GM18517 (cell line): ENCODE measurements at regions not wholly inside any gene's neighbourhood (a gene's known extent, or its start where the extent isn't known, plus 50 kb on each side); places are given as distances from the start of the nearest gene placed in this dataset.

Source experiments
- ATAC-seq: cut with Tn5 transposase; IDR thresholded peaks from one replicate; pipeline ENCODE4 v1.9.1; 2021; ENCODE audit warnings: mild to moderate bottlenecking, moderate library complexity; ENCODE audit not compliant: unreplicated experiment

DNA sequence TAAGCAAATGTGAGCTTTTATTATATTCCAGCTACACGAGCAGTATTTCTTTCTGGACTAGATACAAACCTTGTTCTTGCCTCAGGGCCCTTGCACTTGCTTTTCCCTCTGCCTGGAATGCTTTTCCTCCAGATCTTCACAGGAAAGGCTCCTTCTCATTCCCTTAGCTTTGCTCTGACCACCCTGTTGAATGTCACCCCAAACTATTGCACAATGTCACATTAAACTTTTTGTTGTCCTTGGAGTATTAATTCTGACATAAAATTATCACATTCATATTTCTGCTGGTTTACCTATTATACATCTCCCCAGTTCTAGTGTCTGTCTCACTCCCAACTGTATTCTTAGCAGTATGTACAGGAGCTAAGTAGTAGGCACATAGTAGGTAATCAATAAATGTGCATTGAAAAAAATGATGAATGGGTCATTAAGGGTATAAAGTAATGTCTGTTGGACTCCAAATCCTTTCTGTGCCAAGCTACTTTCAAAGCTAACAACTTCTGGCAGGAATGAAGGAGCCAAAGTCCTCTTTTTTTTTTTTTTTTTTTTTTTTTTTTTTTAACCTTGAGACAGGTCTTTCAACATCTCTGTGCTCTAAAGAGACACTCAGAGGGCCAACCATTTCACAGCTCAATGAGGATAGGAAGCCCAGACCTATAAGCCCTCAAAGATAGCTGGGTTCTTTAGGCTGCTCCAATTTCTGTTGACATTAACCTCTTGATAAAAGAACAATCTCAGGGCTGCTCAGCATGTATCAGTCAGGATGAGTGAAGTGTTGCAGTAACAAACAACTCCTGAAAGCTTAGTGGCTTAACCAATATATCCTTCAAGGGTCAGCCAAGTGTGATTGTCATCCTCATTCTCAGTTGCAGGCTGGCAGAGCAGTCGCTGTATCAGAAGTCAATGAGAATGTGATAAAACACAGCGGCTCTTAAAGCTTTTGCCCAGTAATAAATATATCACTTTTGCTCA is 424.4 kb upstream of the TBX3 start:
- no peak for ATAC-seq

- ATAC-seq: no peak
Observed at GRCh38 chr12:115103884-115104883, 420.2 kb upstream of the TBX3 start.

GRCh38 chr12:115102450-115102849 is 418.5 kb upstream of the TBX3 start:
- no peak for ATAC-seq

- ATAC-seq: no peak
Observed at GRCh38 chr12:115101520-115101919, 417.5 kb upstream of the TBX3 start.

DNA sequence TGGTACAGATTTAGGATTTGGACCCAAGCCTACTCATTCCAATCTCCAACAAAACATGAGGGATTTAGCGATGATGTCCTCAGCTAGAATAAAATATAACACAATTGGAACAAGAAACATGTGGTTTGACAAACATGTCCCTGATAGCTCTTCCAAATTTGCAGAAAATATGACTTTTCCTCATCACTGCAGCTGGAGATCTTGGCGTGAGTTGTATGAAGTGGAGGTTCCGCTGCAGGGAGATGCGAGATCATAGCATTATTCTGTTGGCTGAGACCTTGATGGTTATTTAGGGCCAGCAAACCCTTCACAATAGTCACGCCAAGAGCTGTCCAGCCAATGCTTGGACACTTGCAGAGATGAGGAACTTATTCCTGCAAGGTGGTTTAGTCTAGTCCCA is 413.4 kb upstream of the TBX3 start:
- no peak for ATAC-seq

- no peak for ATAC-seq
Observed at GRCh38 chr12:115096588-115097397, 412.8 kb upstream of the TBX3 start.

GRCh38 chr12:115095073-115095748 is 411.2 kb upstream of the TBX3 start:
- no peak for ATAC-seq

DNA sequence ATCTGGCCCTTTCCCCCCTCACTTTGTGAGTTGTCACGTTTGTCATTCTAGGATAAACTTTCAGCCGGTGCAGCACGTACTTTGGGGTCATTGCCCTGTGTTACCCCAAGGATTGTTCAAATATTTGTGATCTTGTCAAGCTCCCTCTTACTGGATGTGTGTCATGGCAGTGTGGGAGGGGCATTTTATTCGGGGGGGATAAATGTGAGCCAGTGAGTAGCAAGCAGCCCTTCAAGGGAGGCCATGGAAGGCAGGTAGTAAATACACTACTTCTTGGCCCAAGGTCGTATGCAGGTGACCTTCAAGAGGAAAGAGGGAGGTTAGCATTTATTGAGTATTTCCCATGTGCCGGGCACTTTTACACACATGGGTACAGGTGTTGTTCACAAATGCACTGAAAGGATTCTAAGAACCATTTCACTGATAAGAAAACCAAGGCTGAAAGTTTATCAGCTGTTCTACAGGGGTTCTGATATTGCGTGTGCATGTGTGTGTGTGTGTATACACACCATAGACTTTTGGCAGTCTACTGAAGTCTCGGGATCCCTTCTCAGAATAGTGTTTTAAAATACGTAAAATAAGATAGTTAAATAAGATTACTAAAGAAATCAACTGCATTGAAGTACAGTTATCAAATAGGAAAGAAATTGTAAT is 410.3 kb upstream of the TBX3 start:
- ATAC-seq: no peak

DNA sequence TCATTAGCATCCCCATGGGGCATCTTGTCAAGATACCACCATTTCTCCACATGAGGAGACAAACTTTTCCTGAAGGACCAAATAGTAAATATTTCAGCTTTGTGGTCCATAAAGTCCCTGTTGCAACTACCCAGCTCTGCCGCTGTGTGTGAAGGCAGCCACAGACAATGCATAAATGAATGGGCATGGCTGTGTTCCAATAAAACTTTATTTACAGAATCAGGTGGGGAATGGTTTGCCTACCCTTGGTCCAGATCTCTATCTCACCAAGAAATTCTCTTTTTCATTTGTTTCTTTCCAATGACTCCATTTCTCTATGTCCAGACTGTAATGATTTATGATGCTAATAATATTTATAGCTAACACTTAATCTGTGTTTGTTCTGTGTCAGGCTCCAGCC is 409.3 kb upstream of the TBX3 start:
- no peak for ATAC-seq

- no peak for ATAC-seq
Observed at GRCh38 chr12:115090783-115091182, 406.8 kb upstream of the TBX3 start.

DNA sequence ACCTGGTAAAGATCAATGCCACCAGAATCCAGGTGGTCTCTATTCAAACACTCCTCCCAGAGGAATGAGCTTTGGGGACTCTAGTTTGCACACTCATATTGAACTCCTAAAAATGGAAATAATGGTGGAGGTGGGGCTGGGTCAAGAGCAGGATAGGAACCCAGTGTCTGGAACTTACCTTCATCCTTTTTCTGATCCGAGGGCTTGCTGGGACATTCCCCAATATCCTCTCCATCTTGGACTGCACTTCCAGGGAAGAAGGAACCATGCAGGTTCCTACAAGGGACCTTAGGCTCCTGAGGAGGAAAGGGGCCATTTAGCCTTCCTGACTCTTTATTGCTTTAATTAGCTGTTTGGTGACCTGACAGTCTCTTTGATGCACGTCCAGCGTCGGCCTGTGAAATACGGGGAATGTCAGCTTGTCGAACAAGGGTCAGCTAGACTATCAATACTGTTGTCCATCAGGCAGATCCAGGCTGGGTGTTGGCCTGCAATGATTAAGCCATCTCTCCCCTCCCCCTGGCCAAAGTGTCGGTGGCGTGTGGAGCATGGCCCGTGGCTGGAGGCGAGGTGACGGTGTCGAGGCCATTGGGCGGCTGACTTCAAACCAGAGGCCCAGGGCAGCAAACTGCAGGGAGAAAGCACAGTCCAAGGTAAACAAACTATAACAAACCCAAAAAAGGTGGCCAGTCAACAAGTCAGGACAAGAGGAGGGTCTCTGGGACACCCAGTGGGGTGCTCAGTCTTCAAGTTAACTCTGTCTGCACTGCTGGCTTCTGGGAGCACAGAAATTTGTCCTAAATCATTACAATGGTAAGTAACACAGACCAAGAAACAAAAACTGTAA is 405.2 kb upstream of the TBX3 start:
- ATAC-seq: no peak

GRCh38 chr12:115088328-115088994 is 404.5 kb upstream of the TBX3 start:
- no peak for ATAC-seq

- ATAC-seq: no peak
Observed at GRCh38 chr12:115085594-115085993, 401.6 kb upstream of the TBX3 start.

DNA sequence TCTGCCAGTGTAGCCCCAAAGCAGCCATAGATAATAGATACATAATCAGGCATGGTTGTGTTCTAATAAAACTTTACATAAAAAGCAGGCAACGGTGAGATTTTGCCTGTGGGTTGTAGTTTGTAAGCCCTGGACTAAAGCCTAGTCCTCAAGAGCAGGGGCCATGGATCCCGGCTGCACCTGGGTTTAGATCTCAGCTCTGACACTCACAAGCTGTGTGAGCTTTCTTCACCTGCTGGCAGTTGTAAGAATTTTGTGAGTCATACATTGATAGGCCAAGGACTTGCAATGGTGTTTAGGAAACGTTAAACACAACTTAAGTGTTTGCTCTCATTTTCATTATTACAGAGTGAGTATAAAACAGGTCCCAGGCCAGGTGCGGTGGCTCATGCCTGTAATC is 395.8 kb upstream of the TBX3 start:
- ATAC-seq: no peak

- ATAC-seq: no peak
Observed at GRCh38 chr12:115078990-115079389, 395.0 kb upstream of the TBX3 start.

DNA sequence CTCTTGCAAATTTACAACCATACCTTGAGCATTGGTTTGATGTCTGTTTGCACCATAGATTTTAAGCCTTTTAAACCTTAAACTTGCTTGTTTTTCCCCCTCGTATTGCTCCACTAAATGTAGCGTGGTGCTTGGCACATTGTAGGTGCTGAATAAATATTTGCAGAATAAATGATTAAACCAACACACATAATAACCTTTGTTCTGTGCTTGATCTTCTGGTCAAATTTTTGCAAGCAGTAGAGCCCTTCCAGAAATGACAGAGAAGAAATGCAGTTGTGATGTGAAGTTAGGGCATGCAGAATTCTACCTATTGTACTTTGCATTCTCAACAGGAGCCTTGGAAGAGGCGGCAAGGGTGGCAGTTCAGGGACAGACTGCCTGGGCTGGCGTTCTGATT is 394.4 kb upstream of the TBX3 start:
- ATAC-seq: no peak

- no peak for ATAC-seq
Observed at GRCh38 chr12:115075552-115076170, 391.7 kb upstream of the TBX3 start.

GRCh38 chr12:115074617-115075016 is 390.6 kb upstream of the TBX3 start:
- ATAC-seq: no peak
